ENCODE measurements at regions not wholly inside any gene's neighbourhood (a gene's known extent, or its start where the extent isn't known, plus 50 kb on each side); places are given as distances from the start of the nearest gene placed in this dataset.
"Not testable (repeated sequence)": the region's sequence is repeated elsewhere in the genome, so short reads cannot be mapped to it uniquely, and the experiment has no call there.

GRCh38 chr3:145006271-145006670, 1034.6 kb downstream of the DIPK2A start:
- no peak for TF ChIP-seq CTCF (IDR thresholded peaks at IDR 0.05; ENCODE audit: low read depth, low read length, missing control alignments)
- DNase-seq (ENCODE audit: extremely low read depth, low read depth): no peak
- no peak overlapping the region for H3K4me3 ChIP-seq (replicated peaks; ENCODE audit: low read depth, low read length)

GRCh38 chr3:145013931-145014330, 1042.3 kb downstream of the DIPK2A start:
- no peak for TF ChIP-seq CTCF (IDR thresholded peaks at IDR 0.05; ENCODE audit: low read depth, low read length, missing control alignments)
- DNase-seq (ENCODE audit: extremely low read depth, low read depth): no peak
- H3K4me3 ChIP-seq (replicated peaks; ENCODE audit: low read depth, low read length): no peak overlapping the region

DNA sequence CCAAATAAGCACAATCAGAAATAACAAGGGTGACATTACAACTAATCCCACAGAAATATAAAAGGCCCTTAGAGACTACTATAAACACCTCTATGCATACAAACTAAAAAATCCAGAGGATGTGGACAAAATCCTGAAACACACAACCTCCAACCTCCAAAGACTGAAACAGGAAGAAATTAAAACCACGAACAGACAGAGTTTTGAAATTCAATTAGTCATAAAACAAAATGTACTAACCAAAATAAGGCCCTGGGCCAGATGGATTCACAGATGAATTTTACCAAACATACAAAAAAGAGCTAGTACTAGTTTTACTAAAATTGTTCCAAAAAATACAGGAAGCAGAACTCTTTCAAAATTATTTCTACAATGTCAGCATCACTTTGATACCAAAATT, 1043.6 kb downstream of the DIPK2A start:
- no peak for DNase-seq (ENCODE audit: extremely low read depth, low read depth)
- no peak overlapping the region for H3K4me3 ChIP-seq (replicated peaks; ENCODE audit: low read depth, low read length)
- no peak for TF ChIP-seq CTCF (IDR thresholded peaks at IDR 0.05; ENCODE audit: low read depth, low read length, missing control alignments)

DNA sequence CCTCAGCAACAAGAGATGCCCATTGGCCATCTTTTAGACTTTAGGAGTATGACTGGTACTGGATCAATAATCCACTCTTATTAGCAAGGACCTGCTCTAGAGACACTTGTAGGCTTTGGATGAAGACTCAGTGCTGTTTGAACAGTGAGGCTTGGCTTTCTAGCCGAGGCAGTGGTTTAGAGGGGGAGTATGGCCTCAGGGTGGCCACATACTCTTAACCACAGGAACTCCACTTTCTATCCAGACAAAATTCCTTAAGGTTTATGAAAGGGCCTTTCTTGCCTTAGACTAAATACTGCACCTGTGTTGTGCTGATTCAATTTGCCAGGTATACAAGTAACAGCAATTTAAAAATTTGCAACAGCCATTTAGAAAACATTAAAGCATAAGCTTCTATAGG, 1046.3 kb downstream of the DIPK2A start:
- no peak for DNase-seq (ENCODE audit: extremely low read depth, low read depth)
- TF ChIP-seq CTCF (IDR thresholded peaks at IDR 0.05; ENCODE audit: low read depth, low read length, missing control alignments): no peak
- no peak overlapping the region for H3K4me3 ChIP-seq (replicated peaks; ENCODE audit: low read depth, low read length)

GRCh38 chr3:145022447-145022846, 1050.8 kb downstream of the DIPK2A start:
- no peak overlapping the region for H3K4me3 ChIP-seq (replicated peaks; ENCODE audit: low read depth, low read length)
- TF ChIP-seq CTCF (IDR thresholded peaks at IDR 0.05; ENCODE audit: low read depth, low read length, missing control alignments): no peak
- DNase-seq (ENCODE audit: extremely low read depth, low read depth): no peak

GRCh38 chr3:145024700-145025099, 1053.1 kb downstream of the DIPK2A start:
- no peak for DNase-seq (ENCODE audit: extremely low read depth, low read depth)
- no peak overlapping the region for H3K4me3 ChIP-seq (replicated peaks; ENCODE audit: low read depth, low read length)
- TF ChIP-seq CTCF (IDR thresholded peaks at IDR 0.05; ENCODE audit: low read depth, low read length, missing control alignments): no peak

DNA sequence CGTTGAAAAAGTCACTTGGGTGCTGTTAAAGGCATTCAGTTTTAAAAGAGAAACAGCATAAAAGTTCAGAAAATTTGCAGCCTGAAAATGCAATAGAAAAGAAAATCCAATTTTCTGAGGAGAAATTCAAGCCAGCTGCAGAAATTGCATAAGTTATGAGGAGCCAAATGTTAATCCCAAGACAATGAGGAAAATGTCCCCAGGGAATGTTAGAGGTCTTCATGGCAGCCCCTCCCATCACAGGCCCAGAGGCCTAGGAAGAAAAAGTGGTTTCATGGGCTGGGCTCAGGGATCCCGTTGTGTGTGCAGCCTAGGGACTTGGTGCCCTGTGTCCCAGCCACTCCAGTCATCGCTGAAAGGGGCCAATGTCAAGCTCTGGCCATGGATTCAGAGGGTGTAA, 1055.6 kb downstream of the DIPK2A start:
- not testable (repeated sequence) for DNase-seq (ENCODE audit: extremely low read depth, low read depth); H3K4me3 ChIP-seq (replicated peaks; ENCODE audit: low read depth, low read length)
